B cell (primary cell): ENCODE measurements at regions not wholly inside any gene's neighbourhood (a gene's known extent, or its start where the extent isn't known, plus 50 kb on each side); places are given as distances from the start of the nearest gene placed in this dataset.

Experiments
- ATAC-seq: fragments of 200-7000 bp; cut with Tn5 transposase; one replicate; pipeline ENCODE4 v1.10.0; 2021; ENCODE audit warnings: low read depth, mild to moderate bottlenecking, moderate number of reproducible peaks, moderate library complexity
- CTCF ChIA-PET: fragments of 350-600 bp; sonication (Branson Sonifier 250); formaldehyde crosslinking; loops from one replicate; lab custom pipeline; 2021; ENCODE audit warnings: antibody characterized with exemption, inconsistent platforms; lab: Charles Lee
- POLR2A ChIA-PET: fragments of 350-600 bp; sonication (Branson Sonifier 250); formaldehyde crosslinking; loops from one replicate; lab custom pipeline; 2021; ENCODE audit warnings: antibody characterized with exemption; lab: Charles Lee
- DNase-seq: peaks from one replicate; pipeline ENCODE4 v3.0.0; 2013
- H2AFZ ChIP-seq: 2 replicates; pipeline ENCODE4 v1.6.1; 2012; ENCODE audit warnings: mild to moderate bottlenecking, low read depth, low read length; ENCODE audit not compliant: insufficient read depth, poor library complexity, severe bottlenecking
- H3K27ac ChIP-seq, 2 donors: 1 replicate in 1 of 2; 2 replicates in 1 of 2; pipeline ENCODE4 v1.5.1; 2012 to 2013; ENCODE audit warnings: low read length in 2 of 2, mild to moderate bottlenecking in 2 of 2, moderate library complexity in 1 of 2
- H3K27me3 ChIP-seq, 4 experiments: fragments of 200-600 bp in 1 of 4; sonication (generic) in 1 of 4; replicated peaks in 1 of 4; 1 replicate in 2 of 4; 2 replicates in 2 of 4; pipeline versions ENCODE4 v1.6.1 to v1.7.0; 2013 to 2016; ENCODE audit warnings: low read length in 3 of 4, mild to moderate bottlenecking in 2 of 4, mixed read lengths in 1 of 4, moderate library complexity in 1 of 4; ENCODE audit not compliant: insufficient read depth in 4 of 4, control insufficient read depth in 3 of 4; ENCODE audit errors: control extremely low read depth in 1 of 4
- H3K36me3 ChIP-seq, 2 experiments: replicated peaks in 1 of 2; 1 replicate in 1 of 2; 2 replicates in 1 of 2; pipeline versions ENCODE4 v1.6.1 to v1.7.1; 2013; ENCODE audit warnings: low read length in 1 of 2; ENCODE audit not compliant: insufficient read depth in 2 of 2, control insufficient read depth in 1 of 2; ENCODE audit errors: control extremely low read depth in 1 of 2, extremely low read depth in 1 of 2
- H3K4me1 ChIP-seq, 2 donors: fragments of 200-600 bp in 1 of 2; sonication (generic) in 1 of 2; 1 replicate in 1 of 2; 2 replicates in 1 of 2; pipeline versions ENCODE4 v1.5.1 to v1.6.1; 2013 to 2017; ENCODE audit warnings: low read length in 2 of 2; ENCODE audit not compliant: control insufficient read depth in 2 of 2, insufficient read depth in 2 of 2
- H3K4me2 ChIP-seq: replicated peaks from 2 replicates; pipeline ENCODE3; 2012; ENCODE audit warnings: mild to moderate bottlenecking, low read depth, low read length; ENCODE audit not compliant: poor library complexity, severe bottlenecking
- H3K4me3 ChIP-seq, 5 experiments: fragments of 200-600 bp in 1 of 5; sonication (generic) in 1 of 5; 1 replicate in 3 of 5; 2 replicates in 2 of 5; pipeline versions ENCODE4 v1.5.1 to v1.7.0; 2011 to 2016; ENCODE audit warnings: low read length in 4 of 5, mild to moderate bottlenecking in 4 of 5, low read depth in 2 of 5, control low read depth in 1 of 5, moderate library complexity in 1 of 5; ENCODE audit not compliant: insufficient read depth in 1 of 5; ENCODE audit errors: control extremely low read depth in 1 of 5, extremely low read depth in 1 of 5
- H3K79me2 ChIP-seq: fragments of 200-600 bp; sonication (generic); one replicate; pipeline ENCODE4 v1.6.0; 2016; ENCODE audit warnings: low read length; ENCODE audit not compliant: control insufficient read depth, insufficient read depth
- H3K9ac ChIP-seq: fragments of 200-600 bp; sonication (generic); 2 replicates; pipeline ENCODE4 v1.6.1; 2017; ENCODE audit warnings: mild to moderate bottlenecking, low read length, moderate library complexity
- H3K9me3 ChIP-seq, 3 donors: one replicate each; pipeline versions ENCODE4 v1.6.1 to v1.7.1; 2013; ENCODE audit warnings: low read length in 2 of 3; ENCODE audit not compliant: control insufficient read depth in 2 of 3, insufficient read depth in 1 of 3; ENCODE audit errors: control extremely low read depth in 1 of 3
- H4K20me1 ChIP-seq: 2 replicates; pipeline ENCODE4 v1.6.0; 2012; ENCODE audit warnings: mild to moderate bottlenecking, low read length; ENCODE audit not compliant: insufficient read depth, control insufficient read depth, poor library complexity, severe bottlenecking
- H3K27ac Mint-ChIP-seq: one replicate; pipeline ENCODE4 v1.8.0; 2021; ENCODE audit warnings: mixed read lengths
- H3K27me3 Mint-ChIP-seq: one replicate; pipeline ENCODE4 v1.8.0; 2021; ENCODE audit warnings: mixed read lengths
- H3K4me1 Mint-ChIP-seq: one replicate; pipeline ENCODE4 v1.8.0; 2021; ENCODE audit warnings: mixed read lengths
- H3K4me3 Mint-ChIP-seq: one replicate; pipeline ENCODE4 v1.8.0; 2021; ENCODE audit warnings: mixed read lengths
- H3K9me3 Mint-ChIP-seq: one replicate; pipeline ENCODE4 v1.8.0; 2022; ENCODE audit warnings: mixed read lengths; ENCODE audit not compliant: insufficient read depth
- EZH2 ChIP-seq: IDR thresholded peaks from 2 replicates; pipeline ENCODE4 v1.6.1; 2012; ENCODE audit warnings: borderline replicate concordance, low read depth, mild to moderate bottlenecking, moderate library complexity, low read length; ENCODE audit not compliant: insufficient read depth, poor library complexity, severe bottlenecking
- WGBS: methylation state at CpG from one replicate; pipeline ENCODE4 v1.1.5; 2013; ENCODE audit warnings: missing lambda C conversion rate; ENCODE audit not compliant: insufficient coverage; 5-methylcytosine and 5-hydroxymethylcytosine counted together
- intact Hi-C: fragments of 100-400 bp; cut with micrococcal nuclease; formaldehyde crosslinking; loops from one replicate; pipeline ENCODE4 v1.10.0; 2022
- TF ChIP-seq, protein P1 (sequence below): fragments of 200-600 bp; IDR thresholded peaks from one replicate; pipeline ENCODE4 v1.8.0; 2022; ENCODE audit warnings: antibody characterized with exemption, mild to moderate bottlenecking

DNA sequence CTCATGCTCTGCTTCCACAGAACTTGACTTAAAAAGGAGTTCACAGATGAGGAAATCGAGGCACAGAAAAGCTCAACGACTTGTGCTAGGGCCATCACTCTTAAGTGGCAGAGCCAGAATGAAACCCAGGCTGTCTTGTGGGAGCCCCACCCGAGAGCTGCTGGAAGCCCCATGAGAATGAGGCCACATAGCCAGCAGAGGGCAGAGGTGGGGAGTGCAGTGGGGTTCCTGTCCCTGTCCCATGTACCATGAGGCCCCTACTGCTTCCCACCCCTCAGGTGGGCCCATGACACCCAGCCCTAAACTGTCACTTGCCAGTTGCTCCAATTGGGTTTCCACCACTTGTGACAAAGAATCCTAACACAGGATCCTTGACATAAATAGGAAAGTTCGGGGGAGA is 175.9 kb downstream of the IRS2 start:
- Mint-ChIP-seq H3K4me1 (no peaks in the 10 kb centered on the region), H3K9me3 (no peaks in the 10 kb centered on the region), H3K27ac (no peak overlapping the region), H3K27me3 (peaks cover 3% of the 10 kb centered on the region), H3K4me3 (no peak overlapping the region)
- TF ChIP-seq, protein P1, sequence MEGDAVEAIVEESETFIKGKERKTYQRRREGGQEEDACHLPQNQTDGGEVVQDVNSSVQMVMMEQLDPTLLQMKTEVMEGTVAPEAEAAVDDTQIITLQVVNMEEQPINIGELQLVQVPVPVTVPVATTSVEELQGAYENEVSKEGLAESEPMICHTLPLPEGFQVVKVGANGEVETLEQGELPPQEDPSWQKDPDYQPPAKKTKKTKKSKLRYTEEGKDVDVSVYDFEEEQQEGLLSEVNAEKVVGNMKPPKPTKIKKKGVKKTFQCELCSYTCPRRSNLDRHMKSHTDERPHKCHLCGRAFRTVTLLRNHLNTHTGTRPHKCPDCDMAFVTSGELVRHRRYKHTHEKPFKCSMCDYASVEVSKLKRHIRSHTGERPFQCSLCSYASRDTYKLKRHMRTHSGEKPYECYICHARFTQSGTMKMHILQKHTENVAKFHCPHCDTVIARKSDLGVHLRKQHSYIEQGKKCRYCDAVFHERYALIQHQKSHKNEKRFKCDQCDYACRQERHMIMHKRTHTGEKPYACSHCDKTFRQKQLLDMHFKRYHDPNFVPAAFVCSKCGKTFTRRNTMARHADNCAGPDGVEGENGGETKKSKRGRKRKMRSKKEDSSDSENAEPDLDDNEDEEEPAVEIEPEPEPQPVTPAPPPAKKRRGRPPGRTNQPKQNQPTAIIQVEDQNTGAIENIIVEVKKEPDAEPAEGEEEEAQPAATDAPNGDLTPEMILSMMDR = no peak
- TF ChIP-seq EZH2 = no peak
- intact Hi-C loops = no loop called here
- H2AFZ ChIP-seq = no peak overlapping the region
- no peaks in the 10 kb centered on the region for H4K20me1 ChIP-seq
- no peaks in the 10 kb centered on the region for H3K4me1 ChIP-seq
- no peak overlapping the region for H3K9ac ChIP-seq
- H3K36me3 ChIP-seq = no peaks in the 10 kb centered on the region
- DNase-seq (peak; percentile 8), ATAC-seq (peak; percentile 31)
- H3K79me2 ChIP-seq = no peaks in the 10 kb centered on the region
- POLR2A ChIA-PET = no interaction called here
- no peak overlapping the region for H3K27ac ChIP-seq
- H3K4me3 ChIP-seq = no peak overlapping the region
- CTCF ChIA-PET = interaction anchor here (0.8 kb wide), 1 partner anchor 182 kb away, joined by 3 read pairs; no protein-coding TSS in a partner anchor
- 41% methylated on average over 2 of the region's 4 CpGs for WGBS
- no peak overlapping the region for H3K4me2 ChIP-seq
- H3K9me3 ChIP-seq = no peaks in the 10 kb centered on the region
- no peaks in the 10 kb centered on the region for H3K27me3 ChIP-seq

DNA sequence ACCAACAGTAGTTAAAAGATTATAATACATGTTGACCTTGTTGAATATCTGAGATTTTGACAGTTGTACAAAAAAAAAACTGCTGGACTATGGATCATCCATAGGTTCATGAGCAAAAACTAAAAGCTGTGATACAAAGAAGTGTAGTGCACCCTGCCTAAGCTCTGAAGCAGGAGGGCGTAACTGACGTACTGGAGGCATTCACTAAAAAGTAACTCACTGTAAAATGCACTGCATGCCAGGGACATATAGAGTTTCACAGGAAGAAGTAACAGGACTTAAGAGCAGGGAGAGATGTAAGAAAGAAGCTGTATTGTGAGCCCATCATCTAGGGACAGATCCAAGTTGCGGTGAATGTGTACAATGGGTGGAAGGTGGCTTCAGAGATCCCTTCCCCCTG is 177.9 kb downstream of the IRS2 start:
- Histone ChIP-seq H3K4me3 (no peak overlapping the region), H3K79me2 (no peaks in the 10 kb centered on the region), H3K27me3 (no peaks in the 10 kb centered on the region), H4K20me1 (no peaks in the 10 kb centered on the region), H2AFZ (no peak overlapping the region), H3K27ac (no peak overlapping the region), H3K9me3 (no peaks in the 10 kb centered on the region), H3K4me1 (no peaks in the 10 kb centered on the region), H3K9ac (no peak overlapping the region), H3K4me2 (no peak overlapping the region), H3K36me3 (no peaks in the 10 kb centered on the region)
- intact Hi-C loops = no loop called here
- Mint-ChIP-seq H3K4me3 (no peak overlapping the region), H3K9me3 (no peaks in the 10 kb centered on the region), H3K27me3 (peaks cover 3% of the 10 kb centered on the region), H3K27ac (no peak overlapping the region), H3K4me1 (no peaks in the 10 kb centered on the region)
- CTCF ChIA-PET = no interaction called here
- POLR2A ChIA-PET = no interaction called here
- TF ChIP-seq, protein P1 = no peak
- TF ChIP-seq EZH2 = no peak
- ATAC-seq (no peak), DNase-seq (no peak)
- 100% methylated on average over 2 of the region's 3 CpGs for WGBS
